Tibial artery (tissue), 4 donors: ENCODE measurements at regions not wholly inside any gene's neighbourhood (a gene's known extent, or its start where the extent isn't known, plus 50 kb on each side); places are given as distances from the start of the nearest gene placed in this dataset.

ENCODE experiments used
- DNase-seq, 2 donors: peaks; one replicate each; pipeline ENCODE4 v3.0.0-alpha.2; 2019
- H3K27ac ChIP-seq, 2 donors: fragments of 200-600 bp; sonication (generic) in 1 of 2; 1 replicate in 1 of 2; 2 replicates in 1 of 2; pipeline ENCODE4 v1.5.1; 2018 to 2019; ENCODE audit warnings: mild to moderate bottlenecking in 1 of 2
- H3K27me3 ChIP-seq, 2 donors: fragments of 200-600 bp; sonication (generic) in 1 of 2; one replicate each; pipeline versions ENCODE4 v1.5.1 to v1.6.0; 2016 to 2019
- H3K36me3 ChIP-seq, 3 donors: fragments of 200-600 bp; sonication (generic) in 2 of 3; one replicate each; pipeline ENCODE4 v1.5.1; 2016 to 2019; ENCODE audit warnings: mild to moderate bottlenecking in 2 of 3
- H3K4me1 ChIP-seq, 4 donors: fragments of 200-600 bp; sonication (generic) in 2 of 4; 1 replicate in 3 of 4; 2 replicates in 1 of 4; pipeline ENCODE4 v1.5.1; 2016 to 2019
- H3K4me3 ChIP-seq, 2 donors: fragments of 200-600 bp; sonication (generic) in 1 of 2; 1 replicate in 1 of 2; 2 replicates in 1 of 2; pipeline ENCODE4 v1.5.1; 2018 to 2019; ENCODE audit warnings: mild to moderate bottlenecking in 2 of 2
- H3K9me3 ChIP-seq, 3 donors: fragments of 200-600 bp; sonication (generic) in 1 of 3; one replicate each; pipeline ENCODE4 v1.5.1; 2016 to 2019
- CTCF ChIP-seq, 2 experiments: fragments of 200-600 bp in 1 of 2; fragments of 450-650 bp in 1 of 2; IDR thresholded peaks; one replicate each; pipeline ENCODE4 v1.5.1; 2017 to 2019; ENCODE audit warnings: antibody characterized with exemption in 2 of 2, mild to moderate bottlenecking in 1 of 2, moderate library complexity in 1 of 2
- intact Hi-C: fragments of 100-400 bp; cut with DNase I; formaldehyde crosslinking; loops from one replicate; pipeline ENCODE4 v1.15.0; 2023; ENCODE audit warnings: low total_unique reads

- no peaks in the 10 kb centered on the region for H3K9me3 ChIP-seq
- peaks cover 0 to 6% of the 10 kb centered on the region in 2 donors for H3K27me3 ChIP-seq
- no peak overlapping the region for H3K27ac ChIP-seq
- no peak for DNase-seq
- intact Hi-C loops, result no loop called here
- H3K4me1 ChIP-seq, result peaks cover 0 to 6% (median 0%) of the 10 kb centered on the region in 4 donors
- TF ChIP-seq CTCF (IDR thresholded peaks at IDR 0.05), result no peak
- H3K36me3 ChIP-seq, result no peaks in the 10 kb centered on the region
- no peak overlapping the region for H3K4me3 ChIP-seq
These were observed 492.2 kb downstream of the CCSER2 start for GRCh38 chr10:84820596-84820995.

GRCh38 chr10:84822931-84823630 lies 494.7 kb downstream of the CCSER2 start:
- TF ChIP-seq CTCF (IDR thresholded peaks at IDR 0.05), result no peak
- intact Hi-C loops, result no loop called here
- Histone ChIP-seq H3K4me3 (no peak overlapping the region), H3K4me1 (peaks cover 0 to 6% (median 0%) of the 10 kb centered on the region in 4 donors), H3K27me3 (peaks cover 0 to 3% of the 10 kb centered on the region in 2 donors), H3K27ac (no peak overlapping the region), H3K36me3 (no peaks in the 10 kb centered on the region), H3K9me3 (no peaks in the 10 kb centered on the region)
- DNase-seq, result no peak

GRCh38 chr10:84824525-84824924 lies 496.1 kb downstream of the CCSER2 start:
- no peak for TF ChIP-seq CTCF (IDR thresholded peaks at IDR 0.05)
- intact Hi-C loops, result no loop called here
- Histone ChIP-seq H3K9me3 (no peaks in the 10 kb centered on the region), H3K27ac (no peak overlapping the region), H3K4me1 (peaks cover 0 to 6% (median 0%) of the 10 kb centered on the region in 4 donors), H3K4me3 (no peak overlapping the region), H3K36me3 (no peaks in the 10 kb centered on the region), H3K27me3 (no peaks in the 10 kb centered on the region)
- DNase-seq, result no peak

- Histone ChIP-seq H3K4me3 (no peak overlapping the region), H3K9me3 (no peaks in the 10 kb centered on the region), H3K27me3 (no peaks in the 10 kb centered on the region), H3K4me1 (peaks cover 0 to 6% (median 0%) of the 10 kb centered on the region in 4 donors), H3K27ac (no peak overlapping the region), H3K36me3 (no peaks in the 10 kb centered on the region)
- no peak for TF ChIP-seq CTCF (IDR thresholded peaks at IDR 0.05)
- intact Hi-C loops, result no loop called here
- DNase-seq, result no peak
These were observed 496.9 kb downstream of the CCSER2 start for GRCh38 chr10:84825330-84825729.

- intact Hi-C loops, result no loop called here
- Histone ChIP-seq H3K27ac (no peak overlapping the region), H3K9me3 (no peaks in the 10 kb centered on the region), H3K36me3 (no peaks in the 10 kb centered on the region), H3K27me3 (no peaks in the 10 kb centered on the region), H3K4me3 (no peak overlapping the region), H3K4me1 (peaks cover 0 to 6% (median 0%) of the 10 kb centered on the region in 4 donors)
- no peak for TF ChIP-seq CTCF (IDR thresholded peaks at IDR 0.05)
- no peak for DNase-seq
These were observed 498.3 kb downstream of the CCSER2 start for GRCh38 chr10:84826704-84827103.
